NB4 (cell line): ENCODE measurements at regions not wholly inside any gene's neighbourhood (a gene's known extent, or its start where the extent isn't known, plus 50 kb on each side); places are given as distances from the start of the nearest gene placed in this dataset.

Experiments
- CTCF ChIP-seq: IDR thresholded peaks from one replicate; pipeline ENCODE4 v1.5.1; 2012; ENCODE audit warnings: low read depth, low read length
- POLR2A ChIP-seq: IDR thresholded peaks from 2 replicates; pipeline ENCODE4 v1.6.1; 2011; ENCODE audit warnings: mild to moderate bottlenecking; ENCODE audit not compliant: insufficient read length; ENCODE audit errors: extremely low read depth

- no peak for TF ChIP-seq CTCF
- TF ChIP-seq POLR2A, result no peak
These were observed 560.8 kb downstream of the MCTP2 start for GRCh38 chr15:94792196-94792595.
